Right atrium auricular region (tissue), 2 donors: ENCODE measurements at regions not wholly inside any gene's neighbourhood (a gene's known extent, or its start where the extent isn't known, plus 50 kb on each side); places are given as distances from the start of the nearest gene placed in this dataset.
A peak's percentile ranks its signal among the peaks of the same experiment; 100 is the strongest.

Experiments used
- DNase-seq: peaks from one replicate; pipeline ENCODE4 v3.0.0-alpha.2; 2019; ENCODE audit warnings: low spot score
- H3K27ac ChIP-seq, 2 donors: fragments of 200-600 bp; sonication (generic); 1 replicate in 1 of 2; 2 replicates in 1 of 2; pipeline ENCODE4 v1.5.1; 2016 to 2019
- H3K27me3 ChIP-seq, 2 donors: fragments of 200-600 bp; sonication (generic); one replicate each; pipeline versions ENCODE4 v1.5.1 to v1.6.0; 2017 to 2019
- H3K36me3 ChIP-seq: fragments of 200-600 bp; sonication (generic); one replicate; pipeline ENCODE4 v1.5.1; 2016
- H3K4me1 ChIP-seq, 2 donors: fragments of 200-600 bp; sonication (generic); one replicate each; pipeline versions ENCODE4 v1.5.1 to v1.6.0; 2017 to 2019
- H3K4me3 ChIP-seq, 2 donors: fragments of 200-600 bp; sonication (generic); 1 replicate in 1 of 2; 2 replicates in 1 of 2; pipeline ENCODE4 v1.5.1; 2017 to 2019; ENCODE audit warnings: mild to moderate bottlenecking in 1 of 2, moderate library complexity in 1 of 2
- H3K9me3 ChIP-seq, 2 donors: fragments of 200-600 bp; sonication (generic); one replicate each; pipeline ENCODE4 v1.5.1; 2019
- CTCF ChIP-seq, 2 donors: fragments of 200-600 bp; sonication (generic); IDR thresholded peaks; one replicate each; pipeline ENCODE4 v1.5.1; 2019; ENCODE audit warnings: antibody characterized with exemption in 2 of 2

- H3K4me3 ChIP-seq: no peak overlapping the region
- no peaks in the 10 kb centered on the region for H3K27me3 ChIP-seq
- H3K27ac ChIP-seq: no peak overlapping the region
- no peak for DNase-seq
- TF ChIP-seq CTCF (IDR thresholded peaks at IDR 0.05): no peak
- H3K4me1 ChIP-seq: no peaks in the 10 kb centered on the region
- H3K36me3 ChIP-seq: no peaks in the 10 kb centered on the region
- no peaks in the 10 kb centered on the region for H3K9me3 ChIP-seq
These were observed 176.0 kb upstream of the WDFY3 start for GRCh38 chr4:85142451-85142850.

- Histone ChIP-seq H3K36me3 (no peaks in the 10 kb centered on the region), H3K27me3 (no peaks in the 10 kb centered on the region), H3K4me1 (peaks cover 0 to 7% of the 10 kb centered on the region in 2 donors), H3K9me3 (no peaks in the 10 kb centered on the region), H3K27ac (no peak overlapping the region), H3K4me3 (no peak overlapping the region)
- TF ChIP-seq CTCF (IDR thresholded peaks at IDR 0.05): peak; percentile 34 to 83
- DNase-seq: peak; percentile 76
These were observed 181.1 kb upstream of the WDFY3 start for GRCh38 chr4:85147481-85148076.

- H3K9me3 ChIP-seq: no peaks in the 10 kb centered on the region
- no peak overlapping the region for H3K4me3 ChIP-seq
- H3K4me1 ChIP-seq: peaks cover 0 to 7% of the 10 kb centered on the region in 2 donors
- no peak overlapping the region for H3K27ac ChIP-seq
- H3K36me3 ChIP-seq: no peaks in the 10 kb centered on the region
- no peaks in the 10 kb centered on the region for H3K27me3 ChIP-seq
- DNase-seq: no peak
- TF ChIP-seq CTCF (IDR thresholded peaks at IDR 0.05): no peak
These were observed 183.2 kb upstream of the WDFY3 start for GRCh38 chr4:85149676-85150075.

GRCh38 chr4:85151371-85151770 lies 184.9 kb upstream of the WDFY3 start:
- Histone ChIP-seq H3K4me3 (no peak overlapping the region), H3K4me1 (peaks cover 0 to 7% of the 10 kb centered on the region in 2 donors), H3K36me3 (no peaks in the 10 kb centered on the region), H3K27ac (no peak overlapping the region), H3K9me3 (no peaks in the 10 kb centered on the region), H3K27me3 (no peaks in the 10 kb centered on the region)
- TF ChIP-seq CTCF (IDR thresholded peaks at IDR 0.05): no peak
- DNase-seq: no peak

- no peak for DNase-seq
- H3K4me1 ChIP-seq: peaks cover 0 to 7% of the 10 kb centered on the region in 2 donors
- H3K27me3 ChIP-seq: no peaks in the 10 kb centered on the region
- H3K27ac ChIP-seq: no peak overlapping the region
- no peaks in the 10 kb centered on the region for H3K9me3 ChIP-seq
- no peak for TF ChIP-seq CTCF (IDR thresholded peaks at IDR 0.05)
- no peak overlapping the region for H3K4me3 ChIP-seq
- no peaks in the 10 kb centered on the region for H3K36me3 ChIP-seq
These were observed 185.3 kb upstream of the WDFY3 start for GRCh38 chr4:85151786-85152185.

- Histone ChIP-seq H3K4me1 (peaks cover 0 to 7% of the 10 kb centered on the region in 2 donors), H3K27ac (no peak overlapping the region), H3K9me3 (no peaks in the 10 kb centered on the region), H3K36me3 (no peaks in the 10 kb centered on the region), H3K27me3 (no peaks in the 10 kb centered on the region), H3K4me3 (no peak overlapping the region)
- DNase-seq: no peak
- no peak for TF ChIP-seq CTCF (IDR thresholded peaks at IDR 0.05)
These were observed 186.0 kb upstream of the WDFY3 start for GRCh38 chr4:85152480-85152879.
